ENCODE measurements at regions not wholly inside any gene's neighbourhood (a gene's known extent, or its start where the extent isn't known, plus 50 kb on each side); places are given as distances from the start of the nearest gene placed in this dataset.
"Not testable (repeated sequence)": the region's sequence is repeated elsewhere in the genome, so short reads cannot be mapped to it uniquely, and the experiment has no call there.

DNA sequence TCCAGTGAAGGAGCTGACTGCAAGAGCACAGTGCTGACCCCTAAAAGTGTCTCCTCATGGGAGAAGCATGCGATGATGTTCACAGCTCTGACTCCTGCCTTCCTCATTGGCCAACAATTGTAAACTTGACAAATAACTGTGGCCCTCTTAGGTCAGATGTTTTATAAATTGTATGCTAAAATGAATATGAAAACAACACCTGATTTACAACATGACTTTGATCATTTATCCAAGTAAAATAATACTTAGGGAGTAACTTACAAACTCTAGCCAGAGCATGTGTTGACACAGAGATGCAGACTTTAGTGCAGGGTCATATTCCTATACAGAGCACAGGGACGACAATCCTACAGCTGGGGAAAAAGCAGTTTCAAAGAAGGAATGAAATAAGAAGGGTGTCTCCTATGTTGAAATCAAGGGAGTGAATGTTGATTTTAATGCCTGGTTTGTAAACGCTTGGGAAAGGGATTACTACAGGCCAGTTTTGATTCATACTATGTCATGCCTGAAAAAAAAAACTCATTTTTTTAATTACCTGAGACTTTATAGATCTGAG, 391.4 kb upstream of the AKR1E2 start:
- DNase-seq = no peak

DNA sequence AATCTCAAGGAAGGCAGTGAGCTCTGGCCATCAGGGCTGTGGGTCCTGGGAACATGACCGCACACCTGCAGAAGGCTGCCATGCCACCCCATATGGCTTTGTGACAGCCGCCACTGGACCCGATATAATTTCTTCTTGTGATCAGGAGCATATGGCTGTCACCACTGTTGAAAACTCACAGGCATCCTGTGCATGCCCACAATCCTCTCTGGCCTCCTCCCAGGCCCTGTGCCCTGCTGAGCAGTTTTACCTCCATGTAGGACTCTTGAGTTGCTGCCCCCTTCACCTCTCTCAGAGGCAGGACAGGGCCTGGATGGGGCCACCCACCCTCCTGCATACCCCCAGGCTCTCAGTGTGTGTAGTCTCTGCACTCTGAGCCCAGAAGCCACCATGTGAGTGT, 391.9 kb upstream of the AKR1E2 start:
- DNase-seq = no peak

- DNase-seq = peak; percentile 91
These were observed 394.7 kb upstream of the AKR1E2 start for GRCh38 chr10:4431114-4431863.

DNA sequence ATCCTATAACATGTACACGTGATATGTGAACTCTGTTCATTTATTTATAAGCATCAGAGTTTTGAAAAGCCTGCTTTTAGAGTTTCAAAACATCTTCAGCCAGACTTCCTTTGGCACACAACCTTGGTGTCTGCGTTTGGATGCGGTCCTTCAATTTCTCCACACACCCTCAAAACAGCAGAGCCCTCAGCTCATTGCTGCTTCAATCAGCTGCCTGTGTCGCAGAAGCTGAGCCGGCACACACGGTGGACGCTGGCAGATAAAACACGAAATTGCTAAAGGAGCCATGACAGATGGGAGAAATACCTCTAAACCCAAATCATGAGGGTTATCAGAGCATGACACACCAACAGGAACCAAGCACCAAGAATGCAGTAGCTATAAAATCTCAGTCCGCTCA, 396.4 kb upstream of the AKR1E2 start:
- DNase-seq = no peak

DNA sequence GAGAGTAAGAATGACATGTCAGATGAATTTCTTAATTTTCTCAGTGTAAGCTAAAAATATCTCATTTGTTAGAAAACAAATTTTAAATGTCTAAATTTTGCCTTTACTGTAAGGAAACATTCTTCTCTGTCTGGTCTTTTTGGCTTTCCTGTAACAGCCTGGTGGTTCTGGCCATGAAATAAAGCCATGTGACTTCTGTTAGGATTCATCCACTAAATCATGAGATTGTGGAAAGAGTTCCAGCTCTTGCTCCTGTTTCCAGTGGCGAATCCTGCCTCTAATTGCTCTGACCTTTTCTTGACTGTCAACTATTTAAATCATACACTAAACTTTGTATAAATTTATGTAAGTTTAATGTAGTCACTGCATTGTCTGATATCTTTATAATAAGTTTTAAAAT, 398.5 kb upstream of the AKR1E2 start:
- DNase-seq = no peak

DNA sequence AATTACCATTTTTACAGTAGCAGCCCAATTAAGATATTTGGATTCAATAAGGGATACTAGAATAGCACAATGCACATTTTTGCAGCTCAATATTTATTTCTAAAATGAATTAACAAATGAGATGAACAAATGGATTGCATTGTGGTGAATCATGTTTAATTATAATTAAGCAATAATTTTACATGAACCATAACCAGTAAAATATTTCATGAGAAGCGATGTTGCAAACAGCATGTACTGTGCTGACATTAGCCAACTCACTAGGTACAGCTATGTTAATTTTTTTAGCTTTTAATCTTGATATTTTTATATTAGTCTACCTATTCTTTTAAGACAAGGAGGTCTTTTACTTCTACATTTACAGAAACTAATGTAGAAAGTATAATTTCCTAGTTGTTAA, 399.1 kb upstream of the AKR1E2 start:
- no peak for DNase-seq

DNA sequence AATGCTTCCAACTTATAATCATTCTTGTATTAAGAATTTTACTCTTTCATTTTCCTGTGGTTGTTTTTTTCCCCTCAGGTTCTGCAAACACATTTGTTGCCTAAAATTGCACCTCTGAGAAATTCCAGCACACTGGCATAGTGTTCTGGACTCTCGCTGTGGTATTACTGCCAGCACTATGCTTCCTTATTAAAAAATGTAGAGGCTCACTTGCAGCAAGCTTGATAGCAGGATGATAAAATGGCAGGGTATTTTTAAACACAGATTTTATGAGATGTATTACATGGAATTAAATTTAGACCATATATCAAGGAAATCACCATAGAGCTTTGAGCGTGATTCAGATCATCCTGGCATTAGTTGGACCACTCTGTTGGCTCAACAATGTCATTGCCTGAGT, 416.7 kb upstream of the AKR1E2 start:
- DNase-seq = no peak

- DNase-seq = peak; percentile 85
These were observed 418.2 kb upstream of the AKR1E2 start for GRCh38 chr10:4407783-4408182.

DNA sequence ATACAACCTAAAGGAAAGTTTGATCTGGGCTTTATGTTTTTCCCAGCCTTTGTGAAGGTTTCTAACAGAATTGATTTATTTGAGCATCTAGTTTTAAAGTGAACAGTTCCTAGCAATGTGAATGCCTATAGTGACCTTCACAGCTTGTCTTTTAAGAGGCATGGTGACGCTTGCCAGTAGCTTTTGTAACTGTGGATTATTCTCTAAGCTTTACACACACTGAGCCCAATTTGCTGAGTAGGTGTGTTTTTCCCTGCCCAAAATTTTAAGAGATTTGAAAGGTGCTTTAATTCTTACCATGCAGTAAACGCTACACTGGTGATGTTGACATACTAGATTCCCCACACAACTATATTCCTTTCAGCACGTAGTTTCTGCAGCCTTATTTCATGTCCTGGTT, 420.2 kb upstream of the AKR1E2 start:
- DNase-seq = no peak

GRCh38 chr10:4403638-4404252, 422.3 kb upstream of the AKR1E2 start:
- DNase-seq = no peak

DNA sequence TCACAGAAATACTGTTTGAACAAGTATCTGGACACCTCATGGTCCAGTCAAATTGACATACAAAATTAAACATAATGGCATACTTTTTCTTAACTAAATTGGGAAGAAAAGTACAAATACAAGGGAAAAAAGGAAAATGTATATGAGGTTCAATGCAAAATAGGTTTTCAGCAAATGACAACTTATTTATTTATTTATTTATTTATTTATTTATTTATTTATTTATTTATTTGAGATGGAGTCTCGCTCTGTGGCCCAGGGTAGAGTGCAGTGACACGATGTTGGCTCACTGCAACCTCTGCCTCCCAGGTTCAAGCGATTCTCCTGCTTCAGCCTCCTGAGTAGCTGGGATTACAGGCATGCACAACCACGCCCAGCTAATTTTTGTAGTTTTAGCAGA, 424.9 kb upstream of the AKR1E2 start:
- not testable (repeated sequence) for DNase-seq

GRCh38 chr10:4399556-4399955, 426.5 kb upstream of the AKR1E2 start:
- peak; percentile 82 for DNase-seq

- no peak for DNase-seq
These were observed 427.4 kb upstream of the AKR1E2 start for GRCh38 chr10:4398602-4399001.

DNA sequence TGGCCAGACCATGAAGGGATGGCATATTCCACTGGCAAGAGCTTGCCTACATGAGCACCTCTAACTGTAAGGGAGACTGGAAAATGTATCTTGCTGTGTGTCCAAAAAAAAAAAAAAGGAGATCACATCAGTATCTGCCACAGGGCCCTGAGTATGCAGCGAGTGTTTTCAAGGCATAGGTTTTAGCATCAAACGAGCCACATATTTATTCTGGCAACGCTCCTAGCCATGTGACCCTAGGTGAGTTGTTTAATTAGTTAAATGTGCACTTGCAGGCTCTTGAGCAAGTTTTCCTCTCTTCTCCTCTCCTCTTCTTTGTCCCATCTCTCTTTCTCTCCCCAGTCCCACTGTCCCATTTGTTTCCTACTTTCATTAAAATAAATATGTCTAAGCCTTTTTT, 428.7 kb upstream of the AKR1E2 start:
- no peak for DNase-seq

GRCh38 chr10:4396401-4397283, 429.4 kb upstream of the AKR1E2 start:
- no peak for DNase-seq

GRCh38 chr10:4395731-4396130, 430.3 kb upstream of the AKR1E2 start:
- DNase-seq = no peak

DNA sequence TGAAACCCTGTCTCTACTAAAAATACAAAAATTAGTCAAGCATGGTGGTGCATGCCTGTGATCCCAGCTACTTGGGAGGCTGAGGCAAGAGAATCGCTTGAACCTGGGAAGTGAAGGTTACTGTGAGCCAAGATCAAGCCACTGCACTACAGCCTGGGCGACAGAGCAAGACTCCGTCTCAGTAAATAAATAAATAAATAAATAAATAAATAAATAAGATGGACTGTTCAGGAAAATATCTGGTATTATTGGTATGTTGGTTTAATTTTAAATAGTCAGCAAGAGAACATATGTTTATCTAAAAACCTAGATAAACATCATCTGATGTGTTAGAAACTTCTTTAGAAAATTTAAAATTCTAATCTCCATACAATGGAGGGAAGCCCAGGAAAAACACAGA, 431.6 kb upstream of the AKR1E2 start:
- not testable (repeated sequence) for DNase-seq

- peak; percentile 24 for DNase-seq
These were observed 434.3 kb upstream of the AKR1E2 start for GRCh38 chr10:4391683-4392082.

- no peak for DNase-seq
These were observed 435.8 kb upstream of the AKR1E2 start for GRCh38 chr10:4390219-4390618.

DNA sequence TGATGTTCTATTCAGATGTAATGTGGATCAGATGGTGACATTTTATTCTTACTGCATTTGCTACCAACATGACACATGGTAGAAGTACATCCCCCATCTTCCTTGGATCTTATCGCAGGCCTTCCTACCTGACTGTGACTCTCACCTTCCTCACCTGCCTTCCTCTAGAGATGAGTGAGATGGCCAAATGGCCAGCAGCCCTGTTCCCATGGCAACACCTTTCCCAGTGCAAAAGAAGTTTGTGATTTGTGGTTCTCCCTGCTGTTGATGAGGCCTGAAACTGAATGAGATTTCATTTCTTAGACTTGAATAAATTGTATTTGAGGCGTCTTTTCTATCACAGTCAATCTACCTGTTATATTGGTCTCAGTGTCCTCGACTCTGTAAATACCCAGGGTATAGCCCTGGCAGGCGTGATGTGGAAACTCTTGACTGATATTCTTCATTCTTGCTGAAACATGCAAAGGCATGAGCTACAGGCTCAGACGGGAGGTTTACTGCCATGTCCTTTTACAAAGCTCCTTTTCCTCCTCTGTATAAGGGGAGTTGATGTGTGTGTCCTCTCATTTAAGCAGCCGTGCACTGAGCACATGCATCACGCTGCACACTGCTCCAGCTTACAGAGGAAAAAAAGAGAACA, 440.7 kb upstream of the AKR1E2 start:
- no peak for DNase-seq

GRCh38 chr10:4384245-4384644, 441.8 kb upstream of the AKR1E2 start:
- DNase-seq = peak; percentile 63

DNA sequence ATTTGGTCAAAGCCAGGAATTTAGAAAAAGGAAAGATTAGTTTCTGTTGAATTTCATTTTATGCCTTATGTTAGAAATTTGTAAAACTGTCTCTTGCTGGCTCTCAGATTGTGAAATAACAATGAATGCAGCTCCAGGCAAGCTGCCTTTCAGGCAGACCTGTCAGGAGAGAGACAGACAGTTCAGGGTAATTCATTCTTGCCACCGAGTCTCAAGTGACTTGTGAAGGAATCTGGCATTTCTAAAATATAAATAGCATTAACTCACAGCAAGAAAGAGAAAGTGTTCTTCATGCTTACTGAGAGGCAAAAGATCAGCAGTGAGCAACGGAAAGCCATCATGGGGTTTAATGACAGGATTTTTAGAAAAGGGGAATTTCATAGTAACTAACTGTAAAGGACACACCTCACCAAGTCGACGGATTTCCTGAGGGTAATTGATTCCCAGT, 442.3 kb upstream of the AKR1E2 start:
- peak; percentile 42 for DNase-seq

GRCh38 chr10:4382811-4383210, 443.2 kb upstream of the AKR1E2 start:
- peak; percentile 61 for DNase-seq

Data from fibroblast of skin of scalp (primary cell).